ACC112 (cell line): ENCODE measurements at regions not wholly inside any gene's neighbourhood (a gene's known extent, or its start where the extent isn't known, plus 50 kb on each side); places are given as distances from the start of the nearest gene placed in this dataset.

Source experiments
- H2AFZ ChIP-seq: fragments of 200-600 bp; sonication (generic); one replicate; pipeline ENCODE4 v1.6.0; 2017; ENCODE audit warnings: antibody characterized with exemption, low read length; ENCODE audit not compliant: unreplicated experiment
- H3K27ac ChIP-seq: fragments of 200-600 bp; sonication (generic); 2 replicates; pipeline ENCODE4 v1.5.1; 2014; ENCODE audit warnings: low read depth, mild to moderate bottlenecking, antibody characterized with exemption, low read length, moderate library complexity
- H3K27me3 ChIP-seq: fragments of 200-600 bp; sonication (generic); 2 replicates; pipeline ENCODE4 v1.6.1; 2014; ENCODE audit warnings: mild to moderate bottlenecking, antibody characterized with exemption, low read length, moderate library complexity, mixed read lengths; ENCODE audit not compliant: insufficient read depth
- H3K36me3 ChIP-seq: fragments of 200-600 bp; sonication (generic); 2 replicates; pipeline ENCODE4 v1.6.1; 2016; ENCODE audit warnings: mild to moderate bottlenecking, antibody characterized with exemption, low read length, moderate library complexity, mixed read lengths; ENCODE audit not compliant: insufficient read depth
- H3K4me1 ChIP-seq: fragments of 200-600 bp; sonication (generic); one replicate; pipeline ENCODE4 v1.6.1; 2016; ENCODE audit warnings: low read length, mixed read lengths; ENCODE audit not compliant: insufficient read depth, unreplicated experiment, control insufficient read depth
- H3K4me3 ChIP-seq: fragments of 200-600 bp; sonication (generic); 2 replicates; pipeline ENCODE4 v1.5.1; 2014; ENCODE audit warnings: mild to moderate bottlenecking, low read depth, low read length
- H3K79me2 ChIP-seq: fragments of 200-600 bp; sonication (generic); one replicate; pipeline ENCODE4 v1.6.0; 2016; ENCODE audit warnings: low read length; ENCODE audit not compliant: control insufficient read depth, unreplicated experiment, insufficient read depth

DNA sequence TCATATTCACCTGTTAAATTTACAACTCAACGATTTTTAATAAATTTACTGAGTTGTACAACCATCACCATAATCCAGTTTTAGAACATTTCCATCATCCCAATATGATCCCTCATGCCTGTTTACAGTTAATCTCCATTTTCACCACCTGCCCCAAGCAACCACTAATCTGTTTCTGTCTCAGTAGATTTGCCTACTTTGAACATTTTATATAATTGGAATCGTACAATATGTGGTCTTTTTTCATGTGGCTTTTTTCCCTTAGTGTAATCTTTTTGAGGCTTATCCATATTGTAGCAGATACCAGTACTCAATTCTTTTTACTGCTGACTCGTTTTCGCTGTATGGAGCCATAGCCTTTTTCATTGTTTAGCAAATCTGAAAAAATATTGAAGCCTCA, 123.3 kb upstream of the STT3B start:
- H2AFZ ChIP-seq, result no peak overlapping the region
- no peak overlapping the region for H3K4me3 ChIP-seq
- H3K27ac ChIP-seq, result no peak overlapping the region
- H3K79me2 ChIP-seq, result no peaks in the 10 kb centered on the region
- peaks cover 6% of the 10 kb centered on the region for H3K4me1 ChIP-seq
- H3K27me3 ChIP-seq, result peaks cover 6% of the 10 kb centered on the region
- H3K36me3 ChIP-seq, result no peaks in the 10 kb centered on the region

DNA sequence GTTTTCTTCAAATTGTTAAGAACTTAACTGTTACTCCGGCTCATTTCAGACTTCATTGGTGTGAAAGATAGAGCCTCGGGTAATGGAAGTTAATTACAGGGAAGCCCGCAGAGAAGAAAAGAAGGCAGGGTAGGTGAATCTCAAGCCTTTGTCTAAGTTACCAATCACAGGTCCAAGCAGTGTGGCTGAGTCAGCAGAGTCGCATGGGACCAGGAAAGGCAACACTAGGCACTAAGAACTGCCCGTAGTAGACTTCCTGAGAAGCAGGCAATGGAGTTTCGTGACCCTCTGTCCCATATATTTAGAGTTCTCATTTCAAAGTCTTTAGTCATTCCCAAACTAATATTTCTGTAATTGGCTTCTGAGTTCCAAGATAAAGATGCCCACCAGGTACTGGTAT, 122.9 kb upstream of the STT3B start:
- H2AFZ ChIP-seq, result no peak overlapping the region
- no peak overlapping the region for H3K27ac ChIP-seq
- H3K79me2 ChIP-seq, result no peaks in the 10 kb centered on the region
- H3K4me1 ChIP-seq, result peaks cover 6% of the 10 kb centered on the region
- H3K4me3 ChIP-seq, result no peak overlapping the region
- H3K27me3 ChIP-seq, result peaks cover 8% of the 10 kb centered on the region; the same call in 1 of the 2 replicates
- H3K36me3 ChIP-seq, result no peaks in the 10 kb centered on the region

DNA sequence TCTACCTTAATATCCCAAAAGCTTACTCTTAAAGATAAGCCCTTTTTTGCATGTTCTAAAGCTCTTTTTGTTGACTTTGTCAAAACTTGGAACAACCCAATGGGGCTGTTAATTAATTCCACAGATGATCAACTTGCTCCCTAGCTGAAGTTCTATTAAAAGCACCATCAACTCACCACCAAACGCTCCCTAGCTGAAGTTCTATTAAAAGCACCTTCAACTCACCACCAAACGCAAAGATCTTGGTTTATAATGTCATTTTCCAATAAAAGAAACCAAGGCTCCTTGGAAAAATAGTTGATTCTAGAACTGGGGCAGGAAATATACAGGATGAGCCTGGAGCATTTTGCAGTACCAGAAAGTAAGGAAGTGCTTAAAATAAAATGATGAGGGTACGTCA, 122.3 kb upstream of the STT3B start:
- Histone ChIP-seq H3K36me3 (no peaks in the 10 kb centered on the region), H3K27me3 (peaks cover 12% of the 10 kb centered on the region; the same call in 1 of the 2 replicates), H3K27ac (no peak overlapping the region), H3K4me1 (peaks cover 6% of the 10 kb centered on the region), H2AFZ (no peak overlapping the region), H3K4me3 (no peak overlapping the region), H3K79me2 (no peaks in the 10 kb centered on the region)

DNA sequence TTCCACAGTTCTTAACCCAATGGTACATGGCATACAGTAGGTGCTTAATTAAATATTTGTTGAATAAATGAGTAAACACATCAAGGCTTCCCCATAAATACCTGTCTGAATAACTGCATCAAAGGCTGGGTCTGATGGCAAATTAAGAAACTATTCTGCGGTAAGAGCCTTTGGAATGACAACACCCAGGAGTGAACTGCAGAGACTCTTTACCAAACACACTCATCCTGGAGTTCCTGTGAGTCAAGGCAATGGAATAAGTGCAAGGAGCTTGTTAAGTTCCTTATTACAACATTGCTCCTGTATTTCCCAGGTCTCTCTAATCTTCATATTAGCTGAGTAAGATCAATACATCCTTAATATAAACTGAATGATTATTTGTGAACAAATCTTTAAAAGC, 119.9 kb upstream of the STT3B start:
- Histone ChIP-seq H3K4me1 (no peaks in the 10 kb centered on the region), H3K79me2 (no peaks in the 10 kb centered on the region), H3K36me3 (no peaks in the 10 kb centered on the region), H3K27ac (no peak overlapping the region), H3K4me3 (no peak overlapping the region), H2AFZ (no peak overlapping the region), H3K27me3 (peaks cover 12% of the 10 kb centered on the region; the same call in 1 of the 2 replicates)

DNA sequence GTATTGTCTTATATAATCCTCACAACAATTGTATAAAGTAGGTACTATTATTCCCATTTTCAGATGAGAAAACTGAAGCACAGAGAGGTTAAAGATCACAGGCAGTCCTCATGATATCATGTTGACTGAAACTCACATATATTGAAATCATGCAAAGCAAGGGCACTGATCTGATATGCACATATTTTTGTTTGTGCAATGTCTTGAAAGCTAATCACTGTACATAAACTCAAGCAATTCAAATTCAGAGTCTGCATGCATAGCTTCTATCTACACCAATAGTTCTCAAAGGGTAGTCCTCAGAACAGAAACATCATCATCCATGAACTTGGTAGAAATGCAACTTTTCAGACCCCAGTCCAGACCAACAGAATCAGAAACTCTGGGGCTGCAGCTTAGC, 119.2 kb upstream of the STT3B start:
- Histone ChIP-seq H3K27ac (no peak overlapping the region), H2AFZ (no peak overlapping the region), H3K36me3 (no peaks in the 10 kb centered on the region), H3K4me1 (no peaks in the 10 kb centered on the region), H3K4me3 (no peak overlapping the region), H3K79me2 (no peaks in the 10 kb centered on the region), H3K27me3 (peaks cover 12% of the 10 kb centered on the region; the same call in 1 of the 2 replicates)

DNA sequence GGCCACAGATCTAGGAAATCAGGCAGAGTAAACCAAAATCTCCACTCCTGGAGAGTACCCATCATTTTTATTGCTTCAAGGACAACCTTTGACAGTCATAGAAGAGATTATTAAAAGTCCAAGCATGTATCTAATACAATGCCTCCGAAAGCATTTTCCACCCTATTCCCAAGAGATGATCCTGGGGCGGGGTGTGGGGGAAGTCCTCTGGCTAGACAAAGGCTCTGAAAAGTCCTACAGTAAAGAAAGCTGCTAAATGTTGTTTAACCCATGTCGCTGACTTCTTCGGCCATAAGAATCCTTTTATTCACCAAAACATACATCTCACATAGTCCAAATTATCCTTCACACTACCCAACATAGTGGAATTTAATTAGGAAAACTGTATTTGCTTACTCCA, 115.7 kb upstream of the STT3B start:
- no peak overlapping the region for H3K27ac ChIP-seq
- peaks cover 12% of the 10 kb centered on the region; the same call in 1 of the 2 replicates for H3K27me3 ChIP-seq
- no peaks in the 10 kb centered on the region for H3K79me2 ChIP-seq
- no peaks in the 10 kb centered on the region for H3K36me3 ChIP-seq
- H2AFZ ChIP-seq, result no peak overlapping the region
- no peak overlapping the region for H3K4me3 ChIP-seq
- no peaks in the 10 kb centered on the region for H3K4me1 ChIP-seq

DNA sequence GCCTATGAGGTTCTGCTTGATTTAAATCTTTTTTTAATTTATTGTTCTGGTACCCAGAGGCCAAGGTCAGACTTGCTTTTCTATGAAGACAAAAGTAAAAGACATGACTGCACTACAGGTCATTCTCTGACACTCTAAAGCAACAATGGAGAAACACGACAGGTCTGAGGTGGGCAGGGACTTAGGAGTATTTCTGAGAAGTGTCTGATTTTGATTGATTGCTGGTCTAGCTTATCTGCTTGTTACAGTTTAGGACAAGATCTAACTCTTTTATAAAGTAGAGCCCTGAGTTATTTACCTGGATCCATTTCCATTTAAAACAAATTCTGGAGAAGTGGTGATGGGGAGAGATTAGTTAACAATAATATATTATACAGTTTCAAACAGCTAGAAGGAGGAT, 115.2 kb upstream of the STT3B start:
- no peaks in the 10 kb centered on the region for H3K36me3 ChIP-seq

DNA sequence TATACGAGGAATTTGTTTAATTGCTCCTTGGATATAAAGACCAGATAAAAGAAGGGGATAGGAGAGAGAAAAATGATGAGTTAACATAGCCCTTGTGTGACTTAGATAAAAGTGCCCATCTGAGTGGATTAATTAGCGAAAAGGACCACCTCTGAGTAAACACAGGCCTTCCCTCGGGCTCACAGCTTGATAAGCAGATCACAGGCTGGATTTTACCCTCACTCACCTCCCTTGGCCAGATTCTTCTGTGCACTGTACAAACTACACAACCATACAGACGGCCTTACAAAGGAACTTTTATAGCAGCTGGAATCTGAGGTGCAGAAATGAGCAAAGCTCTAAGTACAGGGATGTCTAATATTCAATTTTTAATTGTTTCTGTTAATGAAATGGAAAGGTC, 112.4 kb upstream of the STT3B start:
- no peak overlapping the region for H3K4me3 ChIP-seq
- no peaks in the 10 kb centered on the region for H3K4me1 ChIP-seq
- H2AFZ ChIP-seq, result no peak overlapping the region
- H3K27ac ChIP-seq, result no peak overlapping the region
- peaks cover 4% of the 10 kb centered on the region for H3K27me3 ChIP-seq
- no peaks in the 10 kb centered on the region for H3K36me3 ChIP-seq
- no peaks in the 10 kb centered on the region for H3K79me2 ChIP-seq

More for the DNA sequence above, 115.2 kb upstream of the STT3B start:
- Histone ChIP-seq H3K4me1 (no peaks in the 10 kb centered on the region), H3K79me2 (no peaks in the 10 kb centered on the region), H2AFZ (no peak overlapping the region), H3K4me3 (no peak overlapping the region), H3K27ac (no peak overlapping the region), H3K27me3 (peaks cover 12% of the 10 kb centered on the region; the same call in 1 of the 2 replicates)

DNA sequence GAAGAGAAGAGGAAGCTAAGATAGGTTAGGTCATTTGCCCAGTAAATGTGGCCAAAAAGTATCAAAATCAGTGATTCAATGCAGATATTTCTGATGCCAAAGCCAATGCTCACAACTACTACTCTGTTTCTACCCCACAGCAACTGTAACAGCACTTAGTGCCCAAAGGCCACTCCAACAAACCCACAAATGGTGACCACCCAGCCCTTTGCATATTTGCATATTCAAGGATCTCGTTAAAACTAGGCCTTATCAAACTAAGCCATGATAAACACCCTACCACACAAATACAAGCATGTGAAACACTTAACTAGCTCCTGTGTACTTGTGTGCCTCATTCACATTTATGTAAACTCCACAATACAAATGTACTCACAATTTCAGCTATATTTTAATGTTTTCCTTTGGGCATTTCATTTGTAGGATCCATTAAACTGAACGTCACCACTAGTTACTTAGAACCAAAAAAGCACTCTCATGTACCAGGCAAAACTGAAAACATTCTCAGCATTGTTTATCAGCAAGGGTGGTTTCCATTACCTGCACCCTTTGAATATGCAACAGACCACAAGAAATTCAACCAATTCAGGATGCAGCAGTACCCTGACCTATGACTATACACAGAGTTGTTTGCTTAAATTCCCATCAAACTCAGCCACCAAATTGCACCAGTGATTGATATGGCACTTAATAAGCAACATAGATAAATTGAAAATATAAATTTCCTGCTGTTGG, 111.2 kb upstream of the STT3B start:
- Histone ChIP-seq H3K27ac (no peak overlapping the region), H3K4me3 (no peak overlapping the region), H3K4me1 (no peaks in the 10 kb centered on the region), H3K79me2 (no peaks in the 10 kb centered on the region), H3K36me3 (no peaks in the 10 kb centered on the region), H3K27me3 (peaks cover 4% of the 10 kb centered on the region), H2AFZ (no peak overlapping the region)

DNA sequence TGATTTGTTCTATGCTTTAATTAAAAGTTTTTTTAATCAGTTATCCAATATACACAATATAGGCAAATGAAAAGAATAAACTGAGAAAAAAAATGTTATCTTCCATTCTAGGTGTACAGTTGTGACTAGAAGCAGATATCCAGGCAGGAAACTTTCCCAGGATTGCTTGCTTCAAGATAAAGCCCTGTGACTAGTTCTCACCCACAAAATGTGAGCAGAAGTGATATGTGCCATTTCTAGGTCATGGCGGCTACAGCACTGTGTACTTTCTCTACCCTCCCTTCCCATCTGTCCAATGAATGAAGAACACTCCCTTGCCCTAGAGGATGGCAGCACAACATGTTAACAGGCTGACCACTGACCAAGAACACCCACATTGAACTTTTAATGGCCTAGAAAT, 110.5 kb upstream of the STT3B start:
- Histone ChIP-seq H3K36me3 (no peaks in the 10 kb centered on the region), H3K27me3 (peaks cover 4% of the 10 kb centered on the region), H3K4me1 (no peaks in the 10 kb centered on the region), H3K79me2 (no peaks in the 10 kb centered on the region), H2AFZ (no peak overlapping the region), H3K27ac (no peak overlapping the region), H3K4me3 (no peak overlapping the region)

- Histone ChIP-seq H3K4me1 (no peaks in the 10 kb centered on the region), H3K36me3 (no peaks in the 10 kb centered on the region), H3K27me3 (peaks cover 4% of the 10 kb centered on the region), H3K4me3 (no peak overlapping the region), H2AFZ (no peak overlapping the region), H3K27ac (no peak overlapping the region), H3K79me2 (no peaks in the 10 kb centered on the region)
Measured at GRCh38 chr3:31423482-31423881, 109.2 kb upstream of the STT3B start.
